GM19463 (cell line): ENCODE measurements at regions not wholly inside any gene's neighbourhood (a gene's known extent, or its start where the extent isn't known, plus 50 kb on each side); places are given as distances from the start of the nearest gene placed in this dataset.
"Not testable (repeated sequence)": the region's sequence is repeated elsewhere in the genome, so short reads cannot be mapped to it uniquely, and the experiment has no call there.

Source experiments
- ATAC-seq: cut with Tn5 transposase; IDR thresholded peaks from one replicate; pipeline ENCODE4 v1.9.1; 2021; ENCODE audit warnings: mild to moderate bottlenecking, moderate library complexity; ENCODE audit not compliant: unreplicated experiment

GRCh38 chr5:51156838-51157237 lies 226.4 kb upstream of the ISL1 start:
- no peak for ATAC-seq

- ATAC-seq: no peak
These were observed 224.1 kb upstream of the ISL1 start for GRCh38 chr5:51159164-51159563.

- ATAC-seq: no peak
These were observed 223.6 kb upstream of the ISL1 start for GRCh38 chr5:51159606-51160005.

DNA sequence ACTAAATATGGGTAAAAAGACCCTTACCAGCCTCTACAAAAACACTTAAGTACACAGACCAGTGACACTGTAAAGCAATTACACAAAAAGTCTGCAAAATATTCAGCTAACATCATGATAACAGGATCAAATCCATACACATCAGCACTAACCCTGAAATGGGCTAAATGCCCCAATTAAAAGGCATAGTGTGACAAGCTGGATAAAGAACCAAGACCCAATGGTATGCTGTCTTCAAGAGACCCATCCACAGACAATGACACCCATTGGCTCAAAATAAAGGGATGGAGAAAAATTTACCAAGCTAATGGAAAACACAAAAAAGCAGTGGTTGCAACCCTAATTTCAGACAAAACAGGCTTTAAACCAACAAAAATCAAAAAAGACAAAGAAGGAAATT lies 221.0 kb upstream of the ISL1 start:
- ATAC-seq: no peak

DNA sequence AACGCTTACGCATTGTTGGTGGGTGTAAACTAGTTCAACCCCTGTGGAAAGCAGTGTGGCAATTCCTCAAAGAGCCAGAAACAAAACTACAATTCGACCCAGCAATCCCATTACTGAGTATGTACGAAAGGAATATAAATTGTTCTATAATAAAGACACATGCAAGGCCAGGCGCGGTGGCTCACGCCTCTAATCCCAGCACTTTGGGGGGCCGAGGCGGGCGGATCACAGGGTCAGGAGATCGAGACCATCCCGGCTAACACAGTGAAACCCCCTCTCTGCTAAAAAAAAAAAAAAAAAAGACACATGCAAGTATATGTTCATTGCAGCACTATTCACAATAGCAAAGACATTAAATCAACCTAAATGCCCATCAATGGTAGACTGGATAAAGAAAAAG lies 217.6 kb upstream of the ISL1 start:
- ATAC-seq: not testable (repeated sequence)

- ATAC-seq: no peak
These were observed 210.2 kb upstream of the ISL1 start for GRCh38 chr5:51172903-51173626.

GRCh38 chr5:51181208-51181894 lies 201.9 kb upstream of the ISL1 start:
- no peak for ATAC-seq

GRCh38 chr5:51185850-51186329 lies 197.4 kb upstream of the ISL1 start:
- no peak for ATAC-seq

- no peak for ATAC-seq
These were observed 195.2 kb upstream of the ISL1 start for GRCh38 chr5:51188001-51188591.

DNA sequence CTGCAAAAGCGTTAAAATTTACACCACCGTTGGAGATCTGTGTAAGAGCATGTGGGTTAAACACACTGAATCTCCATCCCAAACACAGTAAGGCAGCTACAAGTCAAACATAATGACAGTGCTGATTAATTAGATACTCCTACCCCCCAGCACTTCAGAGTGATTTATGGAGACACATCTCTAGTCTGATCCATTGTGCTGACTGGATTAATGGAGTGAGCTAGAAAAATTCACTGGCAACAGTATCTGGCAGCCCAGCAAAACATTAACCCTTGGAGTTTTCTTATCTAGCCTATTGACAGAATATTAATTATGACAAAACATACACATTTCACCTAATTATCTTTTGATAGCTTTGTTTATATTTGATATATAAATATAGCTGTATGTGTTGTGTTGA lies 188.6 kb upstream of the ISL1 start:
- ATAC-seq: no peak

DNA sequence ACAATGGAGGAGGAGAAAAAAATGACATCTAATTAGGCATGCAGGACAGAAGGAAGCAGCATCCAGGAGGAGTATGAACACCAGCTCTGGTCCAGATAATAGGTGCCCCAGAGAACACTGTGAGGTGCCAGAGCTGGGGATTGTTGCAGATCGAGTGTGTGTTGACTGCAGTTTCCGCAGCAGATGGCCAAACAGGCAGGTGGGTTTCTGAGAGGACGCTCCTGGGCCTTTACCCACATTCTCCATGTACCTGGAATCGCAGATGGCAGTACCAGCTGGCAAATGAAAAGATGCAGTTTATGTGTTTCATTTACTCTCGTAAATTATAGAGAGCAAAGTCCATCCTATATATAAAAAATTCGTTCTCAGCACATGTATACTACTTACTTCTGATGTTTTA lies 182.2 kb upstream of the ISL1 start:
- no peak for ATAC-seq

GRCh38 chr5:51201708-51202107 lies 181.5 kb upstream of the ISL1 start:
- ATAC-seq: no peak

GRCh38 chr5:51202161-51202560 lies 181.1 kb upstream of the ISL1 start:
- ATAC-seq: no peak

- ATAC-seq: peak; percentile 84
These were observed 179.7 kb upstream of the ISL1 start for GRCh38 chr5:51203598-51203997.

- no peak for ATAC-seq
These were observed 175.0 kb upstream of the ISL1 start for GRCh38 chr5:51208296-51208695.

- no peak for ATAC-seq
These were observed 168.5 kb upstream of the ISL1 start for GRCh38 chr5:51214746-51215145.

DNA sequence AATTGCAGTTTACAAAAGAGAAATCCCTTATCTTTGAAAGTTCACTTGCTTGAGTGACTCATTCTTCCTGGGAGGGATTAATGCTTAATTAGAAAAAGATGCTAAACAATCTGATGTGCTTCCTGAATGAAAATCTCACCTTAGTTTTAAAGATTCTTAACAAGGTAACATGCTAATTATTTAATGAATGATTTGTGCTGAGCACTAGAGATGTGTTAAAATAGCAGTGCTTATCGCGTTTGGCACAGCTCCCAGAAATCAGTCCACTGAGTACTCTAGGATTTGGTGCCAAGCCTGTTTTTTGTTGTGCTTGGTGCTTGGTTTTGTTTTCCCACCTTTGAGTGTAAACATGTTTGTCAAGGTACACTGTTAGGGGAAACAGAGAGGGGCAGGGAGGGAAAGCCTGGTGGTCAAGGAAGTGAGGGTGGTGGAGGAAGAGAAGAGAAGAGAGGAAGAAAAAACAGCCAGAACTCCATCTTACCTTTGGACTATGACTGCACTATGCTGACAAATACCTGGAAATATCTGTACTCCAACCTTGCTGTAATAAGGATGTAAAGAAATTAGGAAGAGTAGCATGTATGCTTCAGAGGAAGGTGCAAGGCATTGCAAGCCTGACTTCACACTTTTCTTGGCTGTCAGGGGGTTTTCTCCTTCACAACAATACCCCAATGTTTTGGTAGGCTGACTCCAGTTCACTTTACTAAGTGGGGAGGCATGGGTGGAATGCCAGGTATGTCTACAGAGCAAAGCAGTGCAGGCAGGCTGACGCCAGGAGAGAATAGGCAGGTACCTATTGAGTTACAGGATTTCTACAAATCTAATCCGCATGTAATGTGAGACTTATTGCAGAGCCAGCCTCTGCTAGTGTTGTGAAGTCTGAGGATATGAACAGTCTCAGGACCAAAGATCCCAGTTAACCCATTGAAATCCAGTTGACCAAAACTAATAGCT lies 157.2 kb upstream of the ISL1 start:
- no peak for ATAC-seq

GRCh38 chr5:51227963-51228470 lies 155.2 kb upstream of the ISL1 start:
- no peak for ATAC-seq

GRCh38 chr5:51230336-51230735 lies 152.9 kb upstream of the ISL1 start:
- no peak for ATAC-seq

- ATAC-seq: no peak
These were observed 140.8 kb upstream of the ISL1 start for GRCh38 chr5:51242456-51242855.

GRCh38 chr5:51250957-51251356 lies 132.3 kb upstream of the ISL1 start:
- not testable (repeated sequence) for ATAC-seq
